KMS-11 (cell line): ENCODE measurements at regions not wholly inside any gene's neighbourhood (a gene's known extent, or its start where the extent isn't known, plus 50 kb on each side); places are given as distances from the start of the nearest gene placed in this dataset.

ENCODE experiments used
- H2AFZ ChIP-seq: fragments of 200-600 bp; sonication (generic); 2 replicates; pipeline ENCODE4 v1.6.1; 2016; ENCODE audit warnings: antibody characterized with exemption, mixed run types, low read depth
- H3K27ac ChIP-seq: fragments of 200-600 bp; sonication (generic); 2 replicates; pipeline ENCODE4 v1.6.1; 2016; ENCODE audit warnings: mild to moderate bottlenecking, mixed run types
- H3K27me3 ChIP-seq: fragments of 200-600 bp; sonication (generic); 2 replicates; pipeline ENCODE4 v1.6.1; 2017; ENCODE audit warnings: mild to moderate bottlenecking, low read depth, mixed run types, moderate library complexity; ENCODE audit not compliant: insufficient read depth
- H3K36me3 ChIP-seq: fragments of 200-600 bp; sonication (generic); 2 replicates; pipeline ENCODE4 v1.6.1; 2017; ENCODE audit warnings: mild to moderate bottlenecking, mixed run types; ENCODE audit not compliant: insufficient read depth
- H3K4me1 ChIP-seq: fragments of 200-600 bp; sonication (generic); 2 replicates; pipeline ENCODE4 v1.6.1; 2016; ENCODE audit warnings: mild to moderate bottlenecking, low read depth, mixed run types; ENCODE audit not compliant: poor library complexity, severe bottlenecking
- H3K4me2 ChIP-seq: fragments of 200-600 bp; sonication (generic); 2 replicates; pipeline ENCODE4 v1.7.0; 2016; ENCODE audit warnings: mild to moderate bottlenecking, mixed run types
- H3K4me3 ChIP-seq: fragments of 200-600 bp; sonication (generic); IDR thresholded peaks from 2 replicates; pipeline ENCODE4 v1.6.1; 2017; ENCODE audit warnings: low read depth, low read length, mixed read lengths; ENCODE audit not compliant: insufficient read depth
- H3K79me2 ChIP-seq: fragments of 200-600 bp; sonication (generic); 2 replicates; pipeline ENCODE4 v1.6.1; 2016; ENCODE audit warnings: low read depth, mixed run types; ENCODE audit not compliant: insufficient read depth
- H3K9ac ChIP-seq: fragments of 200-600 bp; sonication (generic); 2 replicates; pipeline ENCODE4 v1.6.1; 2016; ENCODE audit warnings: mild to moderate bottlenecking, mixed run types
- H4K20me1 ChIP-seq: fragments of 200-600 bp; sonication (generic); 2 replicates; pipeline ENCODE4 v1.6.1; 2016; ENCODE audit warnings: mild to moderate bottlenecking, mixed run types; ENCODE audit not compliant: insufficient read depth
- CTCF ChIP-seq: fragments of 200-600 bp; sonication (generic); conservative IDR thresholded peaks from 2 replicates; pipeline ENCODE4 v1.6.1; 2017; ENCODE audit warnings: low read depth, mild to moderate bottlenecking, antibody characterized with exemption, low read length, moderate library complexity, mixed read lengths

GRCh38 chr6:23728707-23729106, 397.3 kb upstream of the NRSN1 start:
- H3K4me2 ChIP-seq, result no peak overlapping the region
- TF ChIP-seq CTCF, result no peak
- no peak overlapping the region for H2AFZ ChIP-seq
- no peaks in the 10 kb centered on the region for H3K27me3 ChIP-seq
- no peaks in the 10 kb centered on the region for H3K4me1 ChIP-seq
- no peak overlapping the region for H3K27ac ChIP-seq
- no peaks in the 10 kb centered on the region for H3K79me2 ChIP-seq
- H4K20me1 ChIP-seq, result no peaks in the 10 kb centered on the region
- no peak overlapping the region for H3K4me3 ChIP-seq
- no peak overlapping the region for H3K9ac ChIP-seq
- H3K36me3 ChIP-seq, result no peaks in the 10 kb centered on the region

- Histone ChIP-seq H2AFZ (no peak overlapping the region), H3K4me1 (no peaks in the 10 kb centered on the region), H3K9ac (no peak overlapping the region), H3K36me3 (no peaks in the 10 kb centered on the region), H3K79me2 (no peaks in the 10 kb centered on the region), H3K27me3 (no peaks in the 10 kb centered on the region), H3K4me2 (no peak overlapping the region), H3K27ac (no peak overlapping the region), H4K20me1 (no peaks in the 10 kb centered on the region), H3K4me3 (no peak overlapping the region)
- no peak for TF ChIP-seq CTCF
Measured at GRCh38 chr6:23731609-23732008, 394.4 kb upstream of the NRSN1 start.

GRCh38 chr6:23732521-23732920, 393.5 kb upstream of the NRSN1 start:
- H3K36me3 ChIP-seq, result no peaks in the 10 kb centered on the region
- H2AFZ ChIP-seq, result no peak overlapping the region

GRCh38 chr6:23735151-23735550, 390.9 kb upstream of the NRSN1 start:
- Histone ChIP-seq H3K4me2 (no peak overlapping the region), H2AFZ (no peak overlapping the region), H3K27me3 (no peaks in the 10 kb centered on the region), H3K36me3 (no peaks in the 10 kb centered on the region), H4K20me1 (no peaks in the 10 kb centered on the region), H3K4me1 (no peaks in the 10 kb centered on the region), H3K27ac (no peak overlapping the region), H3K4me3 (no peak overlapping the region), H3K9ac (no peak overlapping the region), H3K79me2 (no peaks in the 10 kb centered on the region)
- no peak for TF ChIP-seq CTCF

More at GRCh38 chr6:23732521-23732920, 393.5 kb upstream of the NRSN1 start:
- H3K9ac ChIP-seq, result no peak overlapping the region
- no peak overlapping the region for H3K27ac ChIP-seq
- TF ChIP-seq CTCF, result no peak
- no peaks in the 10 kb centered on the region for H3K27me3 ChIP-seq
- no peak overlapping the region for H3K4me2 ChIP-seq
- H3K79me2 ChIP-seq, result no peaks in the 10 kb centered on the region
- H3K4me3 ChIP-seq, result no peak overlapping the region
- no peaks in the 10 kb centered on the region for H3K4me1 ChIP-seq
- no peaks in the 10 kb centered on the region for H4K20me1 ChIP-seq

GRCh38 chr6:23736577-23736976, 389.4 kb upstream of the NRSN1 start:
- no peaks in the 10 kb centered on the region for H3K27me3 ChIP-seq
- H3K79me2 ChIP-seq, result no peaks in the 10 kb centered on the region
- no peak overlapping the region for H3K9ac ChIP-seq
- H2AFZ ChIP-seq, result no peak overlapping the region
- no peaks in the 10 kb centered on the region for H4K20me1 ChIP-seq
- H3K36me3 ChIP-seq, result no peaks in the 10 kb centered on the region
- TF ChIP-seq CTCF, result no peak
- H3K4me3 ChIP-seq, result no peak overlapping the region
- H3K4me2 ChIP-seq, result no peak overlapping the region
- no peak overlapping the region for H3K27ac ChIP-seq
- H3K4me1 ChIP-seq, result no peaks in the 10 kb centered on the region
